HEK293 (cell line): ENCODE measurements at regions not wholly inside any gene's neighbourhood (a gene's known extent, or its start where the extent isn't known, plus 50 kb on each side); places are given as distances from the start of the nearest gene placed in this dataset.

Experiments used
- CTCF ChIA-PET: fragments of 350-600 bp; formaldehyde crosslinking; extraction: SDS; loops from one replicate; lab custom pipeline; 2021; ENCODE audit warnings: antibody characterized with exemption; lab: Yijun Ruan, JAX
- POLR2A ChIA-PET: fragments of 300-600 bp; formaldehyde crosslinking; extraction: SDS; loops from one replicate; lab custom pipeline; 2020; ENCODE audit warnings: antibody characterized with exemption, inconsistent platforms; lab: Yijun Ruan, JAX
- H3K27ac ChIP-seq: fragments of 200-500 bp; sonication (Bioruptor generic); 2 replicates; pipeline ENCODE4 v1.5.1; 2014; ENCODE audit warnings: low read depth, low read length, control low read depth, inconsistent platforms; ENCODE audit errors: extremely low read depth
- H3K36me3 ChIP-seq, 2 experiments: fragments of 200-500 bp in 1 of 2; sonication (Bioruptor generic) in 1 of 2; 1 replicate in 1 of 2; 2 replicates in 1 of 2; pipeline ENCODE4 v1.5.1; 2014 to 2017; ENCODE audit warnings: inconsistent platforms in 2 of 2, low read length in 2 of 2; ENCODE audit not compliant: control insufficient read depth in 2 of 2, insufficient read depth in 1 of 2
- H3K4me1 ChIP-seq: fragments of 200-500 bp; sonication (Bioruptor generic); 2 replicates; pipeline ENCODE4 v1.5.1; 2014; ENCODE audit warnings: mild to moderate bottlenecking, low read length, inconsistent platforms; ENCODE audit not compliant: control insufficient read depth, insufficient read depth
- H3K4me3 ChIP-seq: 2 replicates; pipeline ENCODE4 v1.5.1; 2011; ENCODE audit warnings: low read depth, mild to moderate bottlenecking, control low read depth, low read length, moderate library complexity
- H3K9me3 ChIP-seq: fragments of 200-500 bp; sonication (Bioruptor generic); 2 replicates; pipeline ENCODE4 v1.5.1; 2014; ENCODE audit warnings: low read depth, low read length, inconsistent platforms; ENCODE audit not compliant: control insufficient read depth, insufficient read depth
- GLIS1 ChIP-seq: fragments of 450-650 bp; formaldehyde crosslinking; IDR thresholded peaks from 2 replicates; pipeline ENCODE4 v1.5.1; 2016; ENCODE audit warnings: missing biosample characterization, missing genetic modification characterization
- GLIS2 ChIP-seq: fragments of 450-650 bp; formaldehyde crosslinking; IDR thresholded peaks from 2 replicates; pipeline ENCODE4 v1.5.1; 2016; ENCODE audit warnings: missing biosample characterization, missing genetic modification characterization
- HIC1 ChIP-seq: fragments of 450-650 bp; formaldehyde crosslinking; IDR thresholded peaks from 2 replicates; pipeline ENCODE4 v1.5.1; 2016; ENCODE audit warnings: missing biosample characterization, missing genetic modification characterization
- INSM2 ChIP-seq: fragments of 450-650 bp; formaldehyde crosslinking; IDR thresholded peaks from 2 replicates; pipeline ENCODE4 v1.5.1; 2016; ENCODE audit warnings: missing biosample characterization, missing genetic modification characterization
- OSR2 ChIP-seq: fragments of 450-650 bp; formaldehyde crosslinking; IDR thresholded peaks from 2 replicates; pipeline ENCODE4 v1.5.1; 2016; ENCODE audit warnings: missing biosample characterization, missing genetic modification characterization
- RBAK ChIP-seq: fragments of 450-650 bp; formaldehyde crosslinking; IDR thresholded peaks from 2 replicates; pipeline ENCODE4 v1.5.1; 2016; ENCODE audit warnings: missing biosample characterization, missing genetic modification characterization
- TCF7L2 ChIP-seq: IDR thresholded peaks from 2 replicates; pipeline ENCODE4 v1.6.1; 2011; ENCODE audit warnings: low read depth, mild to moderate bottlenecking, inconsistent platforms, low read length, moderate library complexity, borderline replicate concordance
- ZIC2 ChIP-seq: fragments of 450-650 bp; formaldehyde crosslinking; IDR thresholded peaks from 2 replicates; pipeline ENCODE4 v1.5.1; 2016; ENCODE audit warnings: missing biosample characterization, missing genetic modification characterization
- ZNF140 ChIP-seq: fragments of 450-650 bp; formaldehyde crosslinking; IDR thresholded peaks from 2 replicates; pipeline ENCODE4 v1.5.1; 2016; ENCODE audit warnings: missing biosample characterization, missing genetic modification characterization
- ZNF148 ChIP-seq: fragments of 450-650 bp; formaldehyde crosslinking; IDR thresholded peaks from 2 replicates; pipeline ENCODE4 v1.5.0; 2017; ENCODE audit warnings: missing biosample characterization, missing genetic modification characterization, borderline replicate concordance
- ZNF19 ChIP-seq: fragments of 450-650 bp; formaldehyde crosslinking; IDR thresholded peaks from 2 replicates; pipeline ENCODE4; 2016; ENCODE audit warnings: missing biosample characterization, missing genetic modification characterization, low read depth
- ZNF211 ChIP-seq: fragments of 450-650 bp; formaldehyde crosslinking; IDR thresholded peaks from 2 replicates; pipeline ENCODE4 v1.5.1; 2016; ENCODE audit warnings: low read depth, missing biosample characterization, missing genetic modification characterization
- ZNF221 ChIP-seq: fragments of 450-650 bp; formaldehyde crosslinking; IDR thresholded peaks from 2 replicates; pipeline ENCODE4 v1.5.1; 2017; ENCODE audit warnings: missing biosample characterization, missing genetic modification characterization, borderline replicate concordance
- ZNF366 ChIP-seq: fragments of 450-650 bp; formaldehyde crosslinking; conservative IDR thresholded peaks from 2 replicates; pipeline ENCODE4 v1.5.1; 2016; ENCODE audit warnings: missing biosample characterization, missing genetic modification characterization
- ZNF398 ChIP-seq: fragments of 450-650 bp; formaldehyde crosslinking; IDR thresholded peaks from 2 replicates; pipeline ENCODE4 v1.5.1; 2017; ENCODE audit warnings: missing biosample characterization, missing genetic modification characterization
- ZNF558 ChIP-seq: fragments of 450-650 bp; formaldehyde crosslinking; IDR thresholded peaks from 2 replicates; pipeline ENCODE4 v1.5.1; 2016; ENCODE audit warnings: missing biosample characterization, missing genetic modification characterization
- ZNF626 ChIP-seq: fragments of 450-650 bp; sonication (Bioruptor Pico); formaldehyde crosslinking; IDR thresholded peaks from 2 replicates; pipeline ENCODE4 v1.5.1; 2018; ENCODE audit warnings: missing biosample characterization, missing genetic modification characterization, inconsistent platforms
- ZNF654 ChIP-seq: fragments of 450-650 bp; formaldehyde crosslinking; IDR thresholded peaks from 2 replicates; pipeline ENCODE4 v1.5.1; 2016; ENCODE audit warnings: low read depth, missing biosample characterization, missing genetic modification characterization

- TF ChIP-seq ZNF366 (tag by site-specific recombination) (no peak), ZNF211 (tag by site-specific recombination) (no peak), ZNF221 (tag by site-specific recombination) (no peak), INSM2 (tag by site-specific recombination) (no peak), ZNF148 (no peak)
Observed at GRCh38 chr2:2791031-2791430, 460.0 kb upstream of the MYT1L start (continued).

- POLR2A ChIA-PET, result no interaction called here
- Histone ChIP-seq H3K4me3 (no peak overlapping the region), H3K9me3 (no peaks in the 10 kb centered on the region), H3K27ac (no peak overlapping the region), H3K4me1 (no peaks in the 10 kb centered on the region), H3K36me3 (no peaks in the 10 kb centered on the region)
- CTCF ChIA-PET, result no interaction called here
- TF ChIP-seq GLIS2 (no peak), GLIS1 (tag by site-specific recombination) (peak; percentile 49), ZIC2 (tag by site-specific recombination) (peak; percentile 77)
Observed at GRCh38 chr2:2788076-2788475, 457.0 kb upstream of the MYT1L start.

GRCh38 chr2:2787301-2787907, 456.3 kb upstream of the MYT1L start:
- Histone ChIP-seq H3K9me3 (no peaks in the 10 kb centered on the region), H3K4me1 (no peaks in the 10 kb centered on the region), H3K27ac (no peak overlapping the region), H3K4me3 (no peak overlapping the region), H3K36me3 (no peaks in the 10 kb centered on the region)
- TF ChIP-seq ZNF140 (tag by site-specific recombination) (no peak), RBAK (tag by site-specific recombination) (no peak), TCF7L2 (no peak), ZNF626 (tag by site-specific recombination) (no peak), ZNF654 (tag by site-specific recombination) (no peak), OSR2 (tag by site-specific recombination) (no peak), HIC1 (no peak), ZNF19 (no peak), ZNF558 (tag by site-specific recombination) (no peak), ZNF398 (tag by site-specific recombination) (no peak)
- POLR2A ChIA-PET, result no interaction called here
- CTCF ChIA-PET, result no interaction called here
